AG08395 (cell line): ENCODE measurements at regions not wholly inside any gene's neighbourhood (a gene's known extent, or its start where the extent isn't known, plus 50 kb on each side); places are given as distances from the start of the nearest gene placed in this dataset.
"Not testable (repeated sequence)": the region's sequence is repeated elsewhere in the genome, so short reads cannot be mapped to it uniquely, and the experiment has no call there.

ENCODE experiments used
- DNase-seq: peaks from one replicate; pipeline ENCODE4 v3.0.0; 2012; ENCODE audit warnings: mixed read lengths, low spot score

DNA sequence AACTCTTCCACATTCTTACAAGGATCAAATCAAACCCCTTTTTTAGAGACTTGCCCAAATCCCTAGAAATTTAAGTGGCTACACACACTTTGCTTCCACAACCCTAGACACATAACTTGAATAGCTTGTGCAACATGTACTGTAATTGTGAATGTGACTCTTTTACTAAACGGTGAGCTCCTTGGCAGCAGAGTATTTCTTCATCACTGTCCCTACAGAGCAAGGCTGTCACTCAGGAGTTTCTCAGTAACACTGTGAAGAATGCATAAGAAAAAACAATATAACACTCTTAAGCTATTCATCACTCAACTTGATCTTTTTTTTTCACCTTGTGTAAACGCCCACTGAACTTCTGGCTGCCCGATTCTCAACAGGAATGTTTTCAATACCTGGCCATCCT is 53.8 kb upstream of the ADAMTS18 start:
- DNase-seq: no peak

DNA sequence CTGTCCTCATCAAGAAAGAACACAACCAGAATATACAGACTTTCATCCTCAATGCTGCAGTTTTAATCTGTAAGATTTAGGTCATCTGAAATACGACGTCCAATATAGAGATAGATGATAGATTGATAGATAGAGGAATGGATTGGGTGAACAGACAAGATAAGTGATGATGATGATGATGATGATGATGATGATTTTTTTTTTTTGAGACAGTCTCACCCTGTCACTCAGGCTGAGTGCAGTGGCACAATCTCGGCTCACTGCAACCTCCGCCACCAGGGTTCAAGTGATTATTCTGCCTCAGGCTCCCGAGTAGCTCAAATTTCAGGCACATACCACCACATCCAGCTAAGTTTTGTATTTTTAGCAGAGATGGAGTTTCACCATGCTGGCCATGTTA is 56.3 kb upstream of the ADAMTS18 start:
- DNase-seq: no peak

- no peak for DNase-seq
These were observed 62.1 kb upstream of the ADAMTS18 start for GRCh38 chr16:77496934-77497333.

GRCh38 chr16:77499373-77500285 is 64.8 kb upstream of the ADAMTS18 start:
- DNase-seq: peak; percentile 76

DNA sequence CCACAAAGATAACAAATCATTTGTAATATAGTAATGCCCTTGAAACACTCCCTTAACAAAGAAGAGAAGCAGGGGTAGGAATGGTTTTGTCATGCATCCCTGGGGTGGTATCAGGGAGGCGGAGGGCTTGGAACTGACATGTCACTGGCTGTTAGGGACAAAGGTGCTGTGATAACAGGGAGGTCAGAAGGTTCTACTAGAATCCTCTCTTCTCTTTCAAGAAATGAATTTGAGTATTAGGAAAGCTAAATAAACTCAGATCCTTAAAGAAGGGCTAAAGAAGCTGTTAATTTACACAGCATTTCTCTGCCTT is 65.4 kb upstream of the ADAMTS18 start:
- no peak for DNase-seq

- no peak for DNase-seq
These were observed 66.3 kb upstream of the ADAMTS18 start for GRCh38 chr16:77500934-77501664.

DNA sequence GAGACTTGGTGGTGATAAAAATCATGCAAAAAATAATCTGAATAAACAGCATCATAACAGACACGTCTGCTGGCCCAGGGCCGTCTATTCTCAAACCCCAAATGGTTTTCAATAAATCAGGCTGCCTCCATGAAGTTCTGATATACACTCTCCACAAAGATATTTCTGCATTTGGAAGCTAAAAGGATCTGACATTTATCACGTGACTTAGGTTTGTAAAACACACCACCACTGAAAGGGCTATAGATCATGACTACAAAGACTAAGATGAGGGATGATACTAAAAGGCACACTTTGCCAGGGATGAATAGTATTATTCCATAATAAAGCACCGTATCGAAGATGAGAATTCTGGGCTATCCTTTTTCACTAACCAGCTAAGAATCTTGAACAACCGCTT is 67.6 kb upstream of the ADAMTS18 start:
- DNase-seq: no peak

GRCh38 chr16:77506492-77506891 is 71.7 kb upstream of the ADAMTS18 start:
- DNase-seq: not testable (repeated sequence)

DNA sequence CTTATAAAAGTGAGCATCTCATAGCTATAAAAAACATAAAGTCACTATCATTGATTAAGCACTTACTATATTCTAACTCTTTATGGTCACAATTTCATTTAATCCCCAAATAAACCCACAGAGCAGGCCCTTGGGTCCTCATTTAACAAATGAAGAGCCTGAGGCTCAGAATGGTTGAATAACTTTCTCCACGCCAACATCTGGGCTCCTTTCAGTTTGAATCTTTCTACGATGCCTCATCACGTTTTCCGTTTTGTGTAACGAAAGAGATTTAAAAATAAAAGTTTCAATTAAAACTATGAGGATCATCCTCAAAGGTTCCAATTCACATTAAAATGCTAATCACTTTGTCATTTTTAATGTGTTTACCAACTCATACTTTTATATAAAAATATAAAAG is 74.2 kb upstream of the ADAMTS18 start:
- no peak for DNase-seq

DNA sequence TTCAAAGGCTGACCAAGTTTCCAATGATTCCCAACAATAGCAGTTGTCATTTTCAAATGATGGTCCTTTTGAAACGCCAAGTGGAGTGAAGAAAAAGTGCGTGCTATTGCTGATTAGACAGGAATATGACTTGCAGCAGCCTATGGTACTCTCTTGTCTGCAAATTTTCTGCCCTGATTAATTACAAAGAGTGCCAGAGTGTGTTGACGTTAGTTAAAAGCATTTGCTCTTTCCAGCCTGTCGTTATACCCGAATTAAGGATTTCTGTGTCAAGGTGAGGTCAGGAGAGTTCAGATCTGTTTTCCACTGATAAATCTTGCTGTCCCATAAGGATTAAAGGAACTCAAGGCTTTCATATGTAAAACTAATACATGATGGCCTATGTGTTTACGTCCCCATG is 75.0 kb upstream of the ADAMTS18 start:
- DNase-seq: no peak

- no peak for DNase-seq
These were observed 76.2 kb upstream of the ADAMTS18 start for GRCh38 chr16:77511053-77511452.

DNA sequence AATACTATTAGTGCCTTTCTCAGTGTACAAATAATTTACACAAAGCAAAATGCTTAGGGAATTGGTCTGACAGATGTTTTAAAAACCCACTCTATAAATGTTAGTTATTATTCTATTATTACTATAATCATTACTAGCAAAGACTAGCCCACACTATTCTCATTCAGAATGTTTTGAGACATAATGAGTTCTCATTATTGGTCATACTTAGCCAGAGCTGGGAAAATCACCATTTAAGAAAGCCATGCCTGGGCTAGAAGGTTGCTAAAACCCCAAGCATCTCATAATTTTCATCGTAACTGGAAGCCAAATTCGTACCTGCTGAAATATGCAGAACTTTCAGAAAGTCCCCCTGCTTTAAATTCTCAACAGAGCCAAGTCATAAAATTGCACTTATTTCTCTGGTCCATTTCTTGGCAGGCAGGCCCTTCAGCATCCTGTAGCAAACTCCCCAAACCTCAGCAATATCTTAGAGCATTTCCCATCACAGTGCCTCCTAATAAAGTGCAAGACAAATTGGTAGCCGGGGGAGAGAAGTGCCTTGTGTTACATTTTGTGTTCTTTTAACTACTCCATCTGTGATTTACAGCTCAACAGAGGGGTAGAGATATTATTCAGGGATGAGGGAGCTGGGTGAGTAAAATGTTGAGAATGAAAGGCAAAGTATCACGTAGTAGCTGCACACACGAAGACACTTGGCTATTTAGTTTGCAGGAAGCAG is 79.8 kb upstream of the ADAMTS18 start:
- no peak for DNase-seq

GRCh38 chr16:77525226-77525625 is 90.4 kb upstream of the ADAMTS18 start:
- DNase-seq: not testable (repeated sequence)

DNA sequence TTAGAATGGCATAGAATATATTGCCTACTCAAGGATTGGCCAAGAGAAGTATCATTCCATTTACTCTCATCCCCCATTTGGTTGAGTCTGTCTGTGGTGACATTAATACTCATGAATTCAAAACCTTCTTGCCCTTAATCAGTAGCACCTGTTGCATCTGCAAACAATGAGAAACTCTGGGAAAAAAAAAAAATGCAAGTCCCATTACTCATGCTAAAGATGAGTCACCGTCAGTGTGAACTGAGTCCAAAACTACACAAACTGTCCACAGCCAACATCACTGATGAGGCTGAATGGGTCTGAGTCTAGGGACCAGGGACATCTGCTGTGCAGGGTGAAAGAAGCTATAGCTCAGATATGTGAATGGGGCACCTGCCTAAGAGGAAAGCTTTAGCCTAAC is 96.9 kb upstream of the ADAMTS18 start:
- peak; percentile 83 for DNase-seq

GRCh38 chr16:77536809-77537208 is 102.0 kb upstream of the ADAMTS18 start:
- no peak for DNase-seq

DNA sequence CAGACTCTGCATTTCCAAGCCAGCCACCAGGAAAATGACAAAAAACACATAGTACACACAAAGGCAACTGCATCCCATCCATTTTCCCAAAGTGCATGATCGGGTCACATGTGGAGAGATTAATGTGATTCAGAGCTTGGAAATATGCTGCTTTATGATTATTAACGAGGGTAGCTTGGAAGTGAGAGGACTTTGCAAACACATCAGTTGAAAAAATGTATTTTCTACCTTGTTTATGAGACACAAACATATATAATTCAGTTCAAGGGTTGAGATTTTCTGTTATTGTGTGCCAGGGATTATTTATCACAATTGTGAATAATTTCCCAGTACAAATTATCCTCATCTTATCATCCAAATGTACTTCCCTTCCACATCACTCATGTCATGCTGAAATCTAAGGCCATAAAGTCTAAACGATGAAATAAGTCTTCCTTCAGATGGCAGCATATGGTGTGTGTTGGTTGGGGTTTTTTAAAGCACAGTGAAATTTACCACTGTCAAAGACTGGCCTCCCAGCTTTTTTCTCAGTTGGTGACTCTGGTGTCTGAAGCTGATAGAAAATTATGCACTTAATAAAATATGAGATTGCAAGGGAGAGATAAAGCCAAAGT is 104.7 kb upstream of the ADAMTS18 start:
- DNase-seq: no peak

- DNase-seq: peak; percentile 80
These were observed 105.8 kb upstream of the ADAMTS18 start for GRCh38 chr16:77540646-77541045.

- DNase-seq: no peak
These were observed 106.3 kb upstream of the ADAMTS18 start for GRCh38 chr16:77541165-77541564.

DNA sequence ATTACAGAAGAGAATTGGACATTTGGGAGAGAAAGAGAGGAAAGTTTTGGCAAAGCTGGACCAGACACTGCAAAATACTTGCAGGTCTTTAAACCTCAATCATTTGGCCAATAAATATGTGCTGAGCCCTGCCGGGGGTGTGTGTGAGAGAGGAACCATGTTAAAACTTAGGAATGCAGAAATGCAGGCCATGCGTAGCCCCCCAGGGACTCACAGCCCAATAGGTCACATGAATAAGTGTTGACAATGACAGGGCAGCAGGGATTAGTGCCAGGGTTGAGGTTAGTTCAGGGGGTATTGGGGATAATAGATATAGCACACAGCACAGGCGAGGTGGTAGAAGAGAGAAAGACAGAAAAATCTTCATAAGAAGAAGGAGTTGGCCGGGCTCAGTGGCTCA is 113.3 kb upstream of the ADAMTS18 start:
- no peak for DNase-seq

DNA sequence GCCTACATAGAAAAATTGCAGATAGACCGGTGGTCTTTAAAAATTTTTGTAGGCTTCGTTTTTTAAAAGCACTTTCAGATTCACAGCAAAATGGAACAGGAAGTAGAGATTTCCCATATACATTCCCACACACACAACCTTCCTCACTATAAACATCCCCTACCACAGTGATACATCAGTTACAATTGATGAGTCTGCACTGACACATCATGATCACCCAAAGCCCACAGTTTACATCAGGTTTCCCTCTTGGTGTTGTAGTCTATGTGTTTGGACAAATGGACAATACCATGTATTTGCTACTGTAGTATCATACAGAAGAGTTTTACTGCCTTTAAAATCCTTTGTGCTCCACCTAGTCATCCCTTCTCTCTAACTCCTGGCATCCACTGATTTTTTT is 113.9 kb upstream of the ADAMTS18 start:
- DNase-seq: no peak

DNA sequence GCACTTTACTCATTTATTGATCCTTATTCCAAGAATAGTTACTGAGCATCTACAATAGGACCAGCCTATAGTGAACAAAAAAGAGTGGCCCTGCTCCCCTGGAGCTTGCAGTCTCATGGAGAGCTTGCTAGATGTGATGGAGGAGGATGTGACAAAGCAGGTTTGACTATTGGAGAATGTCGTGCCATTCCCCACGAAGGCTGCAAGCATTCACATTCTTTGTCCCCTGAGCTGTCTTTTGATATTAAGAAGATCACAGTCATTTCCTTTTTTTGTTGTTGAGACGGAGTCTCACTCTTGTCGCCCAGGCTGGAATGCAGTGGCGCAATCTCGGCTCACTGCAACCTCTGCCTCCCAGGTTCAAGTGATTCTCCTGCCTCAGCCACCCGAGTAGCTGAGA is 115.0 kb upstream of the ADAMTS18 start:
- DNase-seq: peak; percentile 31

DNA sequence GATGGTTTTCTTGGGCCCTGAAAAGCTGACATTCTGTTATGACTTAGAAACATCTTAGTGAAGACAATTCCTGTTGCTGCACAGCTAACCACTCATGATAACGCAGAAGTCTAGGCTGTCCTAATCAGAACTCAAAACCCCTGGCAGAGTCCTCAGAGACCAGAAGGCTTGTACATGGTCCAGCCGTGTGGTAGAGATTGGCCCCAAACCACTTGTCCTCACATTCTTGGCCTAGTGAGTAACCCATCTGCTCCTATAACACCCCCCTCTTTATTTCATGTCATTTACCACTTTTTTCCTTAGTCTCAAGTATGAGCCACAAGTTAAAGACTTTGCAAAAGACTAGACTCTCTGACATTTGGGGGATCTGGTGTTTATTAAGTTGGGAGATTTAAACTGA is 116.5 kb upstream of the ADAMTS18 start:
- DNase-seq: peak; percentile 78
